HG02885 (cell line): ENCODE measurements at regions not wholly inside any gene's neighbourhood (a gene's known extent, or its start where the extent isn't known, plus 50 kb on each side); places are given as distances from the start of the nearest gene placed in this dataset.

Source experiments
- ATAC-seq: cut with Tn5 transposase; IDR thresholded peaks from one replicate; pipeline ENCODE4 v1.9.1; 2021; ENCODE audit warnings: mild to moderate bottlenecking; ENCODE audit not compliant: unreplicated experiment, poor library complexity

GRCh38 chr5:158313027-158313732 is 454.2 kb upstream of the CLINT1 start:
- no peak for ATAC-seq

- ATAC-seq = no peak
Measured at GRCh38 chr5:158309088-158309807, 450.3 kb upstream of the CLINT1 start.

- no peak for ATAC-seq
Measured at GRCh38 chr5:158308429-158309025, 449.6 kb upstream of the CLINT1 start.

DNA sequence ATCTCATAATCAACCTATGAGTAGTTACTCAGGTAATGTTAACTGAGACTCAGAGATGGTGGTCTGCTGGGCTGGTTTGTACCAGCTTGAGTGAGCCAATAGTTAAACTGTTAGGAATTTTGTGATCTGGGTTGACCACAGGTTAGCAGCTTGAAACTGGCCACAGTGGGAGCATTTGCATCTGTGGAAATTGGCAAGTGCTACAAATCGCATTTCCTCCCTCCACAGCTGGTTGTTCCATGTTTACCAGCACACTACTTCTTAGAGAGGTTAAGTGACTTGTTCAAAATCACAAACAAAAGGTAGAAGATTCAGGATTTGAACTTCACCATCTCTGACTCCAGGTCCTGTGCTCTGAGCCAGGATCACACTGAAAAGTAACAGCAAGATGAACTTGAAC is 446.9 kb upstream of the CLINT1 start:
- no peak for ATAC-seq

- no peak for ATAC-seq
Measured at GRCh38 chr5:158304607-158305006, 445.7 kb upstream of the CLINT1 start.

GRCh38 chr5:158303883-158304282 is 444.9 kb upstream of the CLINT1 start:
- no peak for ATAC-seq

DNA sequence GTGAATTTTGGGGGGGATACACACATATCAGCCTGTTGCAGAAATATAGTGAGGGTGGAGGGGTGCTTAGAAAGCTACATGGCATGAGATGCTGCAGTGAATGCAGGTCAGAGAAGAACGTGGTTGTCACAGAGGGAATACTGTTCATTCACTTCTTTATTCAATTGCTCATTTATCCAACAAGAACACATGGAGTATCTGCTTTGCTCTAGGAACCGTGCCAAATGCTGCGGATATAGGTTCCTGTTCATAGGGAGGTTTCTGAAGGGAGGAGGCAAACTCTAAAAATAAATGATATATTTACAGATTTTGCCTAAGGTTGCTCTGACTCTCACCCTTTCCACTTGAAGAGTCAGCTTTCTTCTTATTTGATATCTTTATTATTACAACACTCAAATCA is 444.3 kb upstream of the CLINT1 start:
- ATAC-seq = no peak

- ATAC-seq = no peak
Measured at GRCh38 chr5:158302029-158302428, 443.1 kb upstream of the CLINT1 start.

GRCh38 chr5:158301186-158301585 is 442.2 kb upstream of the CLINT1 start:
- ATAC-seq = no peak

- no peak for ATAC-seq
Measured at GRCh38 chr5:158300256-158300655, 441.3 kb upstream of the CLINT1 start.

DNA sequence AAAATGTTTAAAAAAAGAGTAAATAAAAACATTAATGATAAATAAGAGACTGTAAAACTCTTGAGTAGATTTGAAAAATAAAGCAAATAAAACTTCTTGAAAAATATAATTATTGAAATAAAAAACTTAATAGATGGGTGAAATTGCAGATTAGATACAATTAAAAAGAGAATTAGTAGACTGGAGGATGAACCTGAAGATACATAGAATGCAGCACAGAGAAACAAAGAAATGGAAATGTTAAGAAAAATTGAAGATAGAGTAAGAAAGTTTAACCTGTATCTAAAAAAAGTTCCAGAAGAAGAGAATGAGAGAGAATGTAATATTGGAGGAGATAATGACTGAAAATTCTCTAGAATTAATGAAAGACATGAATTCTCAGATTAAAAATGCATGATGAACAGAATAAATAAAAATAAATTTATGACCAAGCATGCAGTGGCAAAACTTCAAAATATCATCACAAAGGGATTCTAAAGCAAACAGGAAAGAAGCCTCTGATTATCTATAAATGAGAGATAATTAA is 438.1 kb upstream of the CLINT1 start:
- ATAC-seq = no peak

GRCh38 chr5:158294701-158295100 is 435.8 kb upstream of the CLINT1 start:
- no peak for ATAC-seq

DNA sequence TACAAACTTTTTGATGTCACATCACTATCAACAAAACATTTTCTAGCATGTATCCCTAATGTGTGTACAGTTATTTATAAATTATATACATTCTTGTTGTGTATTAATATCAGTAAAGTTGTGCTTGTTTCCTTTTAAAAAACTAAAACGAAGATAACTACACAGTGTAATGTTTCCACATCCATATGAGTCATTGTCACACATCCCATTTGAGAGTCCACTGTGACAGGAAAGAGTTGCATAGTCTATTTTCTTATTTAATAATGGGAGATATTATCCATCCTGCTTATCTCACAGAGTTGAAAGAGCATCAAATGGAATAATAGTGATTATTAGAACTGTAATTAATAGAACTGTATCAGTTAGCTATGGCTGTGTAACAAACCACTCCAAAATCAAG is 434.0 kb upstream of the CLINT1 start:
- no peak for ATAC-seq

- ATAC-seq = no peak
Measured at GRCh38 chr5:158289967-158290366, 431.0 kb upstream of the CLINT1 start.

GRCh38 chr5:158288272-158288657 is 429.3 kb upstream of the CLINT1 start:
- ATAC-seq = no peak

GRCh38 chr5:158287643-158288271 is 428.8 kb upstream of the CLINT1 start:
- ATAC-seq = no peak

GRCh38 chr5:158286827-158287226 is 427.9 kb upstream of the CLINT1 start:
- ATAC-seq = no peak

- ATAC-seq = no peak
Measured at GRCh38 chr5:158285698-158286097, 426.8 kb upstream of the CLINT1 start.

DNA sequence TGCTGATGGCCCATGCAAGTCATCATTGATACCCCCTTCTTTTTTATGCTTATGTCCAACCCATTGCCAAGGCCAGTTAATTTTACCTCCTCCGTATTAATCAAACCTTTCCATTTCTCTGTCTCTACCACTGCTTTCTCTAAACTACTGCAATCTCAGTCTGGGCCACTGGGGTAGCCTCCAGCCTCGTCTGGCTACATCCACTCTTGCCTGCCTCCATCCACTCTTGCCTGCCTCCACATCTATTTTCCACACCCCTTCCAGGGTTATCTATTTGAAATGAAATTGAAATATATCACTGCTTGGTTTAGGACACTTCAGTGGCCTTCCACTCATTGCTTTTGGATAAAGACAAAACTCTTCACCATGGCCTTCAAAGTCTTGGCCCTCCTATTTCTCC is 425.3 kb upstream of the CLINT1 start:
- no peak for ATAC-seq

DNA sequence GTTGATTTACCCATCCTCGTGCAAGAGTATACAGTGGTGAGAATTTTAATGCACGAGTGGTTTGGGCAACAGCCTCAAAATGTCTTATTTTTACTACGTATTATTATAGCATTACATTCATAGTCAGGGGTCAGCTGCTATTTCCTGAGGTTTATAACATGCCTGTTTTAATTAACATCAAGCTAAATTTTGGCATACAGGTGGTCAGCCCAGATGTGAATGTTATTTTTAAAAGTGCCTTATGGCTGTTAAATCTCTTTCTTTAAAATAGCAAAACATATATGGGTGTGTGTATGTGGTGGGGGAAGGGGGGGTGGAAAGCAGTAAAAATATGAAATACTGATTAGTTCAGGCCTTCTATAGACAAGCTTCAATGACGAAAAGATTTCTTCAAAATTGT is 424.5 kb upstream of the CLINT1 start:
- ATAC-seq = no peak
